Stimulated activated CD4-positive, alpha-beta T cell treated with anti-CD3 and anti-CD28 coated beads, Interleukin-2, amount 100 ng/mL, for 24 hours (primary cell): ENCODE measurements at regions not wholly inside any gene's neighbourhood (a gene's known extent, or its start where the extent isn't known, plus 50 kb on each side); places are given as distances from the start of the nearest gene placed in this dataset.

Experiments
- DNase-seq, 2 donors: peaks; one replicate each; pipeline ENCODE4 v3.0.0-alpha.2; 2020

DNA sequence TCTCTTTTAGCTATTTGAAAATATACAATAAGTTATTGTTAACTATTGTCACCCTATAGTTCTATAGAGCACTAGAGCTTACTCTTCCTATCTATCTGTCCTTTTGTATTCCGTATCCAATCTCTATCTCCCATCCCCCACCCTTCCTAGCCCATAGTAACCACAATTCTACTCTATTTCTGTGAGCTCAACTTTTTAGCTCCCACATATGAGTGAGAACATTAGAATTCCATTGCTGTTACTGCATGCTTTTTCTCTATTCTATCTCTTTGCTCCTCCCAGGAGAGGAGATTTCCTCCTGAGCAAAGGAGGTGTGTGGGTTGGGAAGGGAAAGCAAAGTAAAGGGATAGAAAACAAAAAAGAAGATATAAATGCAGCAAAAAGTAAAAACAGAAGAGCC lies 105.6 kb upstream of the SLC4A7 start:
- no peak for DNase-seq

DNA sequence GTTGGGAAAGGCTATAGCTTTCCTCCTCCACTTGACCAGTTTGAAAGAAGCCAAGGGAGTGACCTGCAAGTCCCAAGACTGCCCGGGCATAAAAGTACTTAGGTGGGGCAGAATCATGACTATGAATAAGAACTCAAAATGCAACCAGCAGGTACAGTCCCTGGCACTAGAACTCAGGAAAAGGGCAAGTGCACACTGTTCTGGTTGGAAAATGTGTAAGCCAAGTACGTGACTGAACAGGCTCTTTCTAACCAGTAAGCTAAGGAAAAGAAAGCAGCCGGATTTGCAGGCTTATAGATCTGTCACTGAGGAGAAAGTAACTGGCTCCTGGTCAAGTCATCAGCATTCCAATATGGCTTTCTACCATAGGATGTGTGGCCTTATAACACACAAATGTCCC lies 101.2 kb upstream of the SLC4A7 start:
- no peak for DNase-seq

DNA sequence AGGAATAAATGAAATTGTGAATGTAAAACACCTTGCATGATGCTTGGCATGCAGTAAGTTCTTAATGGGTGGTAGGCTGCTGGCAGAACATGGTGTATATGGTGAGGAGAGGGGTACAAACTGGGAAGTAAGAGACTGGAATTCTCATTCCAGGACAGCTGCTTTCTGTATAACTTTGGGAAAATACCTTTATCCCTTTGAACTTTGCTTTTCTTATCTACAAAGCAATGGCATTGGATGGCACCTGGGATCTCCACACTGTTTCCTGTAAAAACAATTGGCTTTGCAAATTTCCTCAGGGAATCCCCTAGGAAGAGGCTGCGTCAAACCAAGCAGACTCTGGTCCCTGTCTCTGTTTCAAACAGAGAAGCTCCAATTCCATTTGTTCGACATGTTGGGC lies 100.7 kb upstream of the SLC4A7 start:
- DNase-seq = no peak

GRCh38 chr3:27581852-27582251 lies 97.7 kb upstream of the SLC4A7 start:
- no peak for DNase-seq

DNA sequence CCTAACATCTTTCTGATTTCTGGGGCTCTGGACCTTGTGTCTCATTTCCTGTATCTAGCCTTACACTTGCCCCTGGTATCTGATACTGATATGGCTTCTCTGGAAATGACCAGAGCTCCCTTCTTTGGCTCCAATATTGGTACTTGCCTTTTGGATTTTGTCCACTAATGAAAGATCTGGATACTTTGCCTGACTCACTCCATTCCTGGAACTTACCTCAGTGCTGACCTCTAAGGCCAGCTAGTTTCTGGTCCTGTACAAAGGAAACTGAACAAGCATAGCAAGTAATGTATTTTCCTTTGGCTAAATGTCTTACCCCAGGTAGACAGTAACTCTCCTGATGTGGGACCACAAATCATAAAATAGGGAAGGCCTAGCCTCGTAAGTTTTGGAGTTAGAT lies 93.8 kb upstream of the SLC4A7 start:
- no peak for DNase-seq

- DNase-seq = no peak
Measured at GRCh38 chr3:27577504-27577903, 93.3 kb upstream of the SLC4A7 start.

DNA sequence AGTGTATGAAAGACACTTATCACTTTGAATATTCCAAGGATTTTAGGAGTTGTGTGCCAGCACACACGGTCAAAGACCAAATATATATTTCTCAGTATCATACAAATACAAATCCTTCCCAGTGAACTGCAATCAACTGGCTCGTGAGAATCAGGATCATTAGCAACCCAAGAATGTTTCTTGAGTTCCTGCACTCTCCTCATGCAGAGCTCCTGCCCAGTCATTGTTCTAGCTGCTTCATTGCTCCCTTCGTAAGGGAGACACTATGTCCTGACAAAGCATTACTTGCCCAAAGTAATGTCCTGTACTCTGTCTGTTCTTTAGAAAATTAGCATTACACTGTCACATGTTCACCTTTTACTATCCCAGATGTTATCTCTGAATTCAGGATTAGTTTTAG lies 92.0 kb upstream of the SLC4A7 start:
- DNase-seq = no peak

- DNase-seq = no peak
Measured at GRCh38 chr3:27575499-27575898, 91.3 kb upstream of the SLC4A7 start.

DNA sequence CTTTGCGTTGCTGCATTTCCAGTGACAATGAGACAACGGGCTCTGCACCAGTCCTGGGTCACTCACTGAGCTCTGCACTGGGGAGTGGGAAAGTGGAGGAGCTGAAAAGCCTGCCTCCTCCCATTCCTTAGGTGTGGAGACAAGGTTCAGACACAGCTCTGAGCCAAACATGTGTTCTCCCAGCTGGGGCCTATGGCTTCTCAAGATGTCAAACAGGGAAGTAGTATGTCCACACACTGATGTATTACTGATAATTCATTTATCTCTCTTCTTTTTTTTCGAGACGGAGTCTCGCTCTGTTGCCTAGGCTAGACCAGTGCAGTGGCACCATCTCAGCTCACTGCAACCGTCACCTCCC lies 90.2 kb upstream of the SLC4A7 start:
- DNase-seq = no peak

DNA sequence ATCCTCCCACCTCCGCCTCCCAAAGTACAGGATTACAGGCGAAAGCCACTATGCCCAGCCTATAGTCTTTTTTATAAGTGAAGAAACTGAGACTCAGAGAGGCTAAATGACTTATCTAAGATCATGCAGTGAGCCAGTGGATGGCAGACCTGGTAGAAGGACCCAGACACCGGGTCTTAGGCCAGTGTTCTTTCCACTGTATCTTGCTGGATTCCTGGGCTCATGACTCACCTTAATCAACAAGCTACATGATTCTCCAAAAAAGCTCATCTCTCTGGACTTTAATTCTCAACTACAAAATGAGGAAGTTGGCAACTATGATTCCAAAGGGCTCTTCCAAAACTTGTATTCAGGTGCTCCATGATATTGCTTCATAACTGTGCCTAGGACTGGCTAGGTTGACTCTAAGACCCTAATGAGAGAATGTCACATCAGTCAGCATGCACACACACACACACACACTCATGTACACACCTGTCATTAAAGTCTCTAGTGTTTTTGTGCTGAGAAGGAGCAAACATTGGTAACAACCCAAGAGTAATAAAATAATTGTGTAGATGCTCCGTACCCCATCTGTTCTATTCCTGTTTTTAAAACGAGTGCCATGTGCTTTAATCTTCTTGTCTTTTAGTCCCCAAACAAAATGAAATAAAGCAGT lies 89.7 kb upstream of the SLC4A7 start:
- DNase-seq = no peak

DNA sequence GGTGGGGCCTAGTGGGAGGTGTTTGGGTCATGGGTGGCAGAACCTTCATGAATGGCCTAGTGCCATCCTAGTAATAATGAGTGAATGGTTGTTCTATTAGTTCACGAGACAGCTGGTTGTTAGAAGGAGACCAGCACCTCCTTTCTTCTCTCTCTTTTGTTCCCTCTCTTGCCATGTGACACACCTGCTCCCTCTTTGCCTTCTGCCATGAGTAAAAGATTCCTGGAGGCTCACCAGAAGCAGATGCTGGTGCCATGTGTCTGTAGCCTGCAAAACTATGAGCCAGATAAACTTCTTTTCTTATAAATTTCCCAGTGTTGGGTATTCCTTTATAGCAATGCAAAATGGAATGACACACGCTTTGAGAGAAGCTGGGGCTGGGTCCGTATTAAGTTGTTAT lies 89.0 kb upstream of the SLC4A7 start:
- no peak for DNase-seq

DNA sequence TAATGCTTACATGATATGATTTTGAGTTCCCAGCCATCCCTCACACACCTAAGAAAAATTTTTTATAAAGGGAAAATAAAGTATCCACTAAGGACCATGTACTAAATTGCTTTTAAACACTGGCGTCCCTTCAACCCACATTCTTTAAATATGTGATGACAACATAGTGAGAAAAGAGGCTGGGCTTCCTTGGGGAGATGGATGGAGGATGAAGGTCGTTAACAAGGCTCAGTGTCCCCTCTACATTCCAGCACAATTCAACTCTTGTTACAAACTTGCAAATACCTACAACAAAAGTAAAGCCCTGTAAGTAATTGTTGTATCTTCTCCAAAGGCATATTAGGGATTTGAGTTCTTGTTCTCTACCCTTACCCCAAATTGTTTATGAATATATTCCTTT lies 87.2 kb upstream of the SLC4A7 start:
- DNase-seq = no peak

GRCh38 chr3:27570421-27571106 lies 86.4 kb upstream of the SLC4A7 start:
- DNase-seq = no peak

- no peak for DNase-seq
Measured at GRCh38 chr3:27568393-27568792, 84.2 kb upstream of the SLC4A7 start.

- no peak for DNase-seq
Measured at GRCh38 chr3:27567251-27567650, 83.1 kb upstream of the SLC4A7 start.

- DNase-seq = no peak
Measured at GRCh38 chr3:27565201-27565852, 81.1 kb upstream of the SLC4A7 start.

GRCh38 chr3:27561576-27561975 lies 77.4 kb upstream of the SLC4A7 start:
- no peak for DNase-seq

DNA sequence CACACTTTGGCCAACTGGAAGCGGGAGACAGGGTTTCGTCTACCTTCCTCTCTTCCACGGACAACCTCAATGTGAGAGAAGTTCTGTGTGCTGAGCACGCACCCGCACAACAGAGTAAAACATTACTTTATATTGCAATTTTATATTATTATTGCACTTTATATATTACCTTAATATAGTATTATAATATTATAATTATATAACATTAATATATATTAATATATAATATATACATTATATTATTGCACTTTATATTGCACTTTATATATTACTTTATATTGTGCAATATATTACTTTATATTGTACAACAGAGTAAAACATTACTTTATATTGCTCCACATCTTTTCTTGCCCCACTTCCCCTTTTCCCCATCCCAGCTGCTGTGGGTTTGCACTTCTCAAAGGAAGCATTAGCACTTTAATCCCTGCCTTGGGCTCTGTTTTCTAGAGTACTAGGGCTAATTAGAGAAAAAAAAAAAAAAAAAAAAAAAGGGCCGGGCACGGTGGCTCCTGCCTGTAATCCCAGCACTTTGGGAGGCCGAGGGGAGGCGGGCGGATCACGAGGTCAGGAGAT lies 76.4 kb upstream of the SLC4A7 start:
- no peak for DNase-seq

DNA sequence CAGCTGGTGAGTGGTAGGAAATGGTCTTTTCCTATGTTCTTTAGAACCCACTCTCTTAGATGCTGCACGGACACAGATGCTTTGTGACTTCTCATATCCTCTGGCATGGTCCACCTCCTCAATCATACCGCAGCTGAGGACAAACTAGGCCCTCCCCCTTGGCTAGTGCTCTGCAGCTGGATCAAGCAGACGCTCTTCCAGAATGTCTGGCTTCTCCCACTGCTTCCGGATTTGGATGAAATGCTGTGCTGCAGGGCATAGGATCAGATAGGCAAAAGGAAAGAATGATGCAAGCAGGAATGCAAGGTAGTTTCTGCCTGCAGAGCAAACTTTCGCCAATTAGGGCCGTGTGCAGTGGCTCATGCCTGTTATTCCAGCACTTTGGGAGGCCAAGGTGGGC lies 75.7 kb upstream of the SLC4A7 start:
- no peak for DNase-seq

GRCh38 chr3:27559381-27559780 lies 75.2 kb upstream of the SLC4A7 start:
- no peak for DNase-seq

DNA sequence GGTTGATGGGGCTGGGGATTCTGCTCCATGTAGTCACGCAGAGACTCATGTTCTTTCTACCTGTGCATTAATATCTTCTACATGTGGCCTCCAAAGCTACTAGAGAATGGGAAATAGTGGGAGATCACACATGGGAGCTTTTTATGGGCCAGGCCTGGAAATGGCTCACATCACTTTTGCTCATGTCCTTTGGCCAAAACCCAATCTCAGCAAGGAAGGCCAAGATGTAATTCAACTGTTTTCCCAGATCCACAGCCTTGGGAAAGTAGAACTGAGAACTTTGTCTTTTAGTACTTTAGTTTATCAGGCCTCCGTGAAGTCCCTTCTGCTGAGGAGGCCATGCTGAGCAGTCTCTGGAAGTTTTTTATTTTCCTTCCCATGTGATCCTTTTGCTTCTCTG lies 73.2 kb upstream of the SLC4A7 start:
- DNase-seq = no peak

- no peak for DNase-seq
Measured at GRCh38 chr3:27556887-27557286, 72.7 kb upstream of the SLC4A7 start.

GRCh38 chr3:27554706-27555105 lies 70.5 kb upstream of the SLC4A7 start:
- no peak for DNase-seq

- no peak for DNase-seq
Measured at GRCh38 chr3:27553886-27554540, 69.8 kb upstream of the SLC4A7 start.
